ENCODE measurements at regions not wholly inside any gene's neighbourhood (a gene's known extent, or its start where the extent isn't known, plus 50 kb on each side); places are given as distances from the start of the nearest gene placed in this dataset.

- TF ChIP-seq SIN3A (IDR thresholded peaks at IDR 0.05; ENCODE audit: borderline replicate concordance, insufficient read depth, low read depth, low read length) (no peak), CTCF (IDR thresholded peaks at IDR 0.05) (no peak)
Observed at GRCh38 chr6:145092554-145092953, 642.8 kb downstream of the EPM2A start.
